ENCODE measurements at regions not wholly inside any gene's neighbourhood (a gene's known extent, or its start where the extent isn't known, plus 50 kb on each side); places are given as distances from the start of the nearest gene placed in this dataset.

GRCh38 chr15:68503213-68503612, 71.2 kb upstream of the ITGA11 start:
- Mint-ChIP-seq H3K36me3 (peaks cover 7% of the 10 kb centered on the region), H3K9me3 (peaks cover 23% of the 10 kb centered on the region), H3K4me1 (peaks cover 17% of the 10 kb centered on the region), H3K27ac (no peak overlapping the region), H3K27me3 (ENCODE audit: low read depth) (peaks cover 3% of the 10 kb centered on the region; the same call in 1 of the 2 replicates), H3K4me3 (no peak overlapping the region)
- no peak for TF ChIP-seq CBFB (CRISPR knock-in tag; IDR thresholded peaks at IDR 0.05; ENCODE audit: low read depth)
- TF ChIP-seq ZNF423 (CRISPR knock-in tag; IDR thresholded peaks at IDR 0.05), result no peak
- TF ChIP-seq SOX15 (CRISPR knock-in tag; IDR thresholded peaks at IDR 0.05), result no peak
- no peak for TF ChIP-seq OVOL2 (CRISPR knock-in tag; IDR thresholded peaks at IDR 0.05; ENCODE audit: borderline replicate concordance)
- TF ChIP-seq CREM (CRISPR knock-in tag; IDR thresholded peaks at IDR 0.05), result no peak
- TF ChIP-seq, protein P1, sequence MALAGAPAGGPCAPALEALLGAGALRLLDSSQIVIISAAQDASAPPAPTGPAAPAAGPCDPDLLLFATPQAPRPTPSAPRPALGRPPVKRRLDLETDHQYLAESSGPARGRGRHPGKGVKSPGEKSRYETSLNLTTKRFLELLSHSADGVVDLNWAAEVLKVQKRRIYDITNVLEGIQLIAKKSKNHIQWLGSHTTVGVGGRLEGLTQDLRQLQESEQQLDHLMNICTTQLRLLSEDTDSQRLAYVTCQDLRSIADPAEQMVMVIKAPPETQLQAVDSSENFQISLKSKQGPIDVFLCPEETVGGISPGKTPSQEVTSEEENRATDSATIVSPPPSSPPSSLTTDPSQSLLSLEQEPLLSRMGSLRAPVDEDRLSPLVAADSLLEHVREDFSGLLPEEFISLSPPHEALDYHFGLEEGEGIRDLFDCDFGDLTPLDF (CRISPR knock-in tag; IDR thresholded peaks at IDR 0.05), result no peak
- TF ChIP-seq, protein P2, sequence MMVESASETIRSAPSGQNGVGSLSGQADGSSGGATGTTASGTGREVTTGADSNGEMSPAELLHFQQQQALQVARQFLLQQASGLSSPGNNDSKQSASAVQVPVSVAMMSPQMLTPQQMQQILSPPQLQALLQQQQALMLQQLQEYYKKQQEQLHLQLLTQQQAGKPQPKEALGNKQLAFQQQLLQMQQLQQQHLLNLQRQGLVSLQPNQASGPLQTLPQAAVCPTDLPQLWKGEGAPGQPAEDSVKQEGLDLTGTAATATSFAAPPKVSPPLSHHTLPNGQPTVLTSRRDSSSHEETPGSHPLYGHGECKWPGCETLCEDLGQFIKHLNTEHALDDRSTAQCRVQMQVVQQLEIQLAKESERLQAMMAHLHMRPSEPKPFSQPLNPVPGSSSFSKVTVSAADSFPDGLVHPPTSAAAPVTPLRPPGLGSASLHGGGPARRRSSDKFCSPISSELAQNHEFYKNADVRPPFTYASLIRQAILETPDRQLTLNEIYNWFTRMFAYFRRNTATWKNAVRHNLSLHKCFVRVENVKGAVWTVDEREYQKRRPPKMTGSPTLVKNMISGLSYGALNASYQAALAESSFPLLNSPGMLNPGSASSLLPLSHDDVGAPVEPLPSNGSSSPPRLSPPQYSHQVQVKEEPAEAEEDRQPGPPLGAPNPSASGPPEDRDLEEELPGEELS (CRISPR knock-in tag; IDR thresholded peaks at IDR 0.05), result no peak
- TF ChIP-seq, protein P3, sequence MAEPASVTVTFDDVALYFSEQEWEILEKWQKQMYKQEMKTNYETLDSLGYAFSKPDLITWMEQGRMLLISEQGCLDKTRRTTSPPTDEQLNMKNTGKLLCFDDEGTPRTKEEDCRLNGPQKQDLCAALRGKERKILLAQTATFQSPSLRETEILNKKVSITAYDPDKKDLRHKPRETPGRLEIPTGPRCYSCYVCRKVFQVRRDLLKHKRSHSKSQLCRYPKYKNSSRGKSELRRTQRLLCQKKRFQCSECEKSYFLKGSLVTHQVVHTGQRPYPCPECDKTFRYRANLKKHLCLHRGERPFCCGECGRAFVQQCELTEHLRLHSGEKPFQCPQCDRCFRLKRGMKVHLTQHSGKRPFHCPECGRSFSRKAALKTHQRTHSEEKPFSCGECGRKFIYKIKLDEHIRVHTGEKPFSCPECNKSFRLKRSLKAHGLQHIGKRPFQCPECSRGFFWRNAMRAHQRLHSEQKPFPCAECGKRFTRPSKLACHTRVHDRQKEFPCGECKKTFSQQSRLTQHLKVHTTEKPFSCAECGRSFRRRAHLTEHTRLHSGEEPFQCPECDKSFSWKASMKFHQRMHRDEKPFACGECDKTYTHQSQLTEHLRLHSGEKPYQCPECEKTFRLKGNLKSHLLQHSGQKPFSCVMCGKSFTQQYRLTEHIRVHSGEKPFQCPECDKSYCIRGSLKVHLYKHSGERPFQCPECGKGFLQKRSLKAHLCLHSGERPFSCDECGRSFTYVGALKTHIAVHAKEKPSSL (CRISPR knock-in tag; conservative IDR thresholded peaks at IDR 0.05), result no peak
- no peak for TF ChIP-seq MXD4 (CRISPR knock-in tag; IDR thresholded peaks at IDR 0.05; ENCODE audit: borderline replicate concordance)
- TF ChIP-seq ARID4B (CRISPR knock-in tag; IDR thresholded peaks at IDR 0.05; ENCODE audit: borderline replicate concordance), result no peak
- no peak for TF ChIP-seq PRDM15 (CRISPR knock-in tag; IDR thresholded peaks at IDR 0.05)
- TF ChIP-seq, protein P4, sequence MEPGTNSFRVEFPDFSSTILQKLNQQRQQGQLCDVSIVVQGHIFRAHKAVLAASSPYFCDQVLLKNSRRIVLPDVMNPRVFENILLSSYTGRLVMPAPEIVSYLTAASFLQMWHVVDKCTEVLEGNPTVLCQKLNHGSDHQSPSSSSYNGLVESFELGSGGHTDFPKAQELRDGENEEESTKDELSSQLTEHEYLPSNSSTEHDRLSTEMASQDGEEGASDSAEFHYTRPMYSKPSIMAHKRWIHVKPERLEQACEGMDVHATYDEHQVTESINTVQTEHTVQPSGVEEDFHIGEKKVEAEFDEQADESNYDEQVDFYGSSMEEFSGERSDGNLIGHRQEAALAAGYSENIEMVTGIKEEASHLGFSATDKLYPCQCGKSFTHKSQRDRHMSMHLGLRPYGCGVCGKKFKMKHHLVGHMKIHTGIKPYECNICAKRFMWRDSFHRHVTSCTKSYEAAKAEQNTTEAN (CRISPR knock-in tag; IDR thresholded peaks at IDR 0.05), result no peak
- TF ChIP-seq SMAD3 (CRISPR knock-in tag; IDR thresholded peaks at IDR 0.05; ENCODE audit: borderline replicate concordance), result no peak
- CTCF ChIA-PET, result interaction anchor here (1.5 kb wide), 1 partner anchor 197 kb away, joined by 4 read pairs; no protein-coding TSS in a partner anchor
- ATAC-seq, result no peak
- POLR2A ChIA-PET, result no interaction called here
- DNase-seq (ENCODE audit: low spot score), result no peak

Data from WTC11 (cell line).